GM21515 (cell line): ENCODE measurements at regions not wholly inside any gene's neighbourhood (a gene's known extent, or its start where the extent isn't known, plus 50 kb on each side); places are given as distances from the start of the nearest gene placed in this dataset.

Source experiments
- ATAC-seq: cut with Tn5 transposase; IDR thresholded peaks from one replicate; pipeline ENCODE4 v1.9.1; 2021; ENCODE audit not compliant: unreplicated experiment

DNA sequence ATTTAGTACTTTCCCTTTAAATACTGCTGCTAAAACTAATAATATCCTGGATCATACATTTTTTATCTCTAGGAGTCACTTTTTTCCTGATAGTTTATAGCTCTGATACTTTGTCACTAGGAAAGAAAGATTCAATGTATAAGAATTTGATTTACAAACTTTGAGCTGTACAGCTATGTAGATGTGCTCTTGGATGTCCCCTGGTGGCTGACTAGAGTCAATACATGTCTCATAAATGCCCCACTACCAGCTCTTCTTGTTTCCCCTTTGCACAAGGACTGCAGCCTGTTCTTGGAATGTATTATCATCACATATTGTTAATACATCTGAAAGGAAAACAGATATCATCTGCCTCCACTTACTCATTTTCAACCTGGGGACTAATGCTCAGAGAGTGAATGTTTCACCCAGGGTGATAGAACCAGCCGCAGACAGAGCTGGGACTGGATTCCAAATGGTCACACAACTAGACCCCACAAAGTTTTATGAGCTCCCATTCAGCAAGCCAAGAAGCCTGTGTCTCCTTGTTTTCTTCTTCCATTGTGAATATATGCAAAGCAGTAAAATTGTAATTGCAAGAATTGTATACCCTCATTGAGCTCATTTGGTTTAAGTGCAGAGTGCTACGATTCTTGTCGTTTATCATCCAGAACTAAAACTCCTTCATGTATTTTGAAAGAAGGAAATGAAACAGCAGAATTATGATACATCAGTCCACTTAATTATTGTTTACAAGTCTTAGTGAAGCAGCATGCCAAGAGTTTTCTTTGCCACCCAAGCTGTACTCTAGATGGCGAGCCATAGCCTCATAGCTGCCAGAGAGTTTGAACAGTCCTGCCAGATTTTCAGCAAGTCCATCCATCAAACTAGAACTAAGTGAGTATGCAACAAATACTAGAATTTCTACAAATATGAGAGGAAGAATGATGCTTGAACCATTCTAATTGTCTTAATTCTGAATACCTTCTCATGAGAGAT, 261.6 kb upstream of the LMCD1 start:
- ATAC-seq = peak; percentile 98

GRCh38 chr3:8246070-8246469, 255.6 kb upstream of the LMCD1 start:
- ATAC-seq = no peak

GRCh38 chr3:8253201-8253600, 248.4 kb upstream of the LMCD1 start:
- ATAC-seq = no peak

DNA sequence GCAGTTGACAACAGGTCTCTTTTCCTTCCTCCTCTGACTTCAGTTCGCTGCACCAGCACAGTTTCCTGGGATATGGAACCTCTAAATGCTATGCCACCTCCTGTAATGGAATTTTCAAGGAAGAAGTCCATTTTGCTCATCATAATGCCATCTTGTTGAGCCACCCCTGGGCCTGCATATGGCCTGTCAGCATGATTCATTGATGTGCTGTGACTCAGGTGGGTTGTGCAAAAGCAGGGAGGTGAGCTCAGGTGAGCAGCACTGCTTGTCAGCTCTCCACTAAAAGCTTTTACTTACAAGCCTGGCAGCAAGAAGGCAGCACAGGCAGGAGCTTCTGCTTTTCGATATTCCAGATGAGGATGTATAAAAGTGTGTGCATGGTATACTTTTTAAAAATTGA, 247.1 kb upstream of the LMCD1 start:
- no peak for ATAC-seq

- ATAC-seq = no peak
Measured at GRCh38 chr3:8255725-8256124, 245.9 kb upstream of the LMCD1 start.

DNA sequence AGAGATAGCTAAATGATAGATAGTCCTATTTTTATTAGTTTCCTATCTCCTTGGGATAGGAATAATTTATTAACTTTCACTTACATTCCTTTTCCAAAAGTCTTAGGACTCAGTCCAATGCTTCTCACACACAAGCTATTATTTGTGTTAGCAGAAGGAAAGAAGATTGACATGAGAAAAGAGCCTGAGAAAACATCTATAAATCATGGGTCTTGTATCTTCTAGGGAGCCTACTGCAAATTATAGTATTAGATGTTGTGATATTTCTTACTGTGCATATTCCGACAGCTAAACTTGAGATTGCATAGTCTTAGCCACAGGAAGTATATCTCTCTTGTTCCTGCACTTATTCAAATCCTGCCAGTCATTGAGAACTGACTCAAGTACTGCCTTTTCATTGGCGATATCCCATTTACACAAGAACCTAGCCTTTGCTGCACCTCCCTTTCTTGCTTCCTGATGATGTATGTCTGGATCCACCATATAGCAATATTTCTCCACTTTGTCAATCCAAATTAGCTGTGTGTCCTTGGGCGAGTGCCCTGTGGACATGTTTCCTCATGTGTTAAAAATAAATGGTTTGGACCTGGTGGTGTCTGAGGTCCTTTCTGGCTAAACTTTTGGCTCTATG, 245.1 kb upstream of the LMCD1 start:
- ATAC-seq = no peak

DNA sequence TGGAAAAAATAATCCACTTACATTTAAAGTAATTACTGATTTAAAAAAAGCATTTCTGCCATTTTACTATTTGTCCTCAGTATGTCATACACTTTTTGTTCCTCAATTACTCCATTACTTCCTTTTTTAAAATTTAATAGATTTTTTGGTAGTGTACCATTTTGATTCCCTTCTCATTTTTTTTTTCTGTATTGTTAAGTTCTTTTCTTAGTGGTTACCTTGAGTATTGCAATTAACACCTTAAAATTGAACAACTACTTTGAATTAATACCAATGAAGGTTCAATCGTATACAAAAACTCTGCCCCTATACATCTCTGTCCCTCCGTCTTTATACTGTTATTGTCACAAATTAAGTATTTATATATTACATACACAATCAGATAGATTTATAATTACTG, 240.6 kb upstream of the LMCD1 start:
- no peak for ATAC-seq

DNA sequence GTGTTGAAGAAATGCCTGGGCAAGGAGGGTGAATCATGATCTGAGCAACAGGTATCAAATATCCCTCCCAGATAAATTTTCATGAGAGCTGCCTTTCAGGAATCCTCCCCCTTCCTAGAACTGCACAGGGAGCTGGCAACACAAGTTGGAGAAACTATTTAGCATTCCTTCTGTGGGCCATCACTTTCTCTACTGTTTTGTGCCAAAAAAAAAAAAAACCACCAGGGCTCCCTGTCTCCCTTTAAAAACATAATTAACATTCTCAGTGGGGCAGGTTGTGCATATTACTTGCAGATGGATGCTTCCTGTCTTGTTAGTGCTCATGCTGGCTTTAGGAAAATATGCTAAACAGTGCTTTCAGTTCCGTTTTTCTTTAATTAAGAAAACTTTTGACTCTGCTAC, 234.9 kb upstream of the LMCD1 start:
- ATAC-seq = no peak

DNA sequence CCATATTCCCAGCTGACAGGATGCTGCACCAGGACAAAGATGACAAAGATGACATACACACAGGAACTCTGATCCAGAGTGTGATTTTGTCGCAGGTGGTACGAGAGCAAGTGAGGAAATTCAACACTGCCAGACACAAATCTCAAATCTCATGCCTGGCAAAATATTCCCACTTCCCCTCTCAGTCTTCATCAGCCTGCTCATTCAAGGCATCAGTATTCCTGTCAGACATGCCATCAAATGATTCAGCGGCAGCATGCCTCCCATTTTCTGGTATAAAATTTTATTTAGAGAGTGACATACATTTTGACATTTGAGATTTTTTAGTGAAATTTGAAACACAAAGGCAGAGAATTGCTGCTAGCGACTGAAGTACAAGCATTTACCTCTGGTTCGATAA, 228.1 kb upstream of the LMCD1 start:
- ATAC-seq = no peak

DNA sequence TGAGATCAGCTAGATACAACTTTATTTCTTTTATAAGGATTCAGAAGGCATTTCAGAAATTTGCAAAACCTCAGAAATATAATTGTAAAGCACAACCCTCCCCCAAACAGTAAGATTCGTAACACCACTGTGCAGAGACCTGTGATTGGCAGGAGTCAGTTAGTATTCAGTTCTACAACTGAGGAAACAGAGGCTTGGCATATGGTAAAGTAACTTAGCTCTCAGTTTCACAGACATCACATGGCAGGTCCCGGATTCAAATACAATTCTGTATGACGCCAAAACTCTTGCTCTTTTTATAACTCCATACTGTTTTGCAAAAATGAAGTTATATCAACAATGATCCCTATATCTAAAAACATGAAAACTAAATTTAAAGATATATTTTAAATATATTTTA, 225.6 kb upstream of the LMCD1 start:
- ATAC-seq = no peak

GRCh38 chr3:8276506-8276905, 225.1 kb upstream of the LMCD1 start:
- ATAC-seq = no peak

DNA sequence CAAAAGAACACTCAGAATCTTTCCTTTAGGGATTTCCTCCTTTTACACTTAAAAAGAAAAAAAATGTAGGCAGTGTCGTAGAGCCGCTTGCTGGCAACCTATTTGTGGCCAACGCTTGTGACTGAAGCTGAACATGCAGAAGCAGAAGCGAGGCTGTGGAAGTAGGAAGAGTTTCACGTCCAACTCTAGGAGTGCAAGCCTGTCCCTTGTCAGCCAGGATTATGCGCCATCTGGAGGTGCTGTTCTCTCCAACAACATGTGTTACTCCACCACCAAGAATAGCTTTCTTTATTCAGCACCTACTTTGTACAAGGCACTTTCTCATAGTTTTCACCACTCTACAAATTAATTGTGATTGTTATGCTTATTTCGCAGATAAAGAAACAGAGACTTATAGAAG, 223.2 kb upstream of the LMCD1 start:
- no peak for ATAC-seq

- no peak for ATAC-seq
Measured at GRCh38 chr3:8279476-8279875, 222.1 kb upstream of the LMCD1 start.

- no peak for ATAC-seq
Measured at GRCh38 chr3:8279886-8280550, 221.6 kb upstream of the LMCD1 start.

GRCh38 chr3:8282541-8283165, 219.0 kb upstream of the LMCD1 start:
- no peak for ATAC-seq

DNA sequence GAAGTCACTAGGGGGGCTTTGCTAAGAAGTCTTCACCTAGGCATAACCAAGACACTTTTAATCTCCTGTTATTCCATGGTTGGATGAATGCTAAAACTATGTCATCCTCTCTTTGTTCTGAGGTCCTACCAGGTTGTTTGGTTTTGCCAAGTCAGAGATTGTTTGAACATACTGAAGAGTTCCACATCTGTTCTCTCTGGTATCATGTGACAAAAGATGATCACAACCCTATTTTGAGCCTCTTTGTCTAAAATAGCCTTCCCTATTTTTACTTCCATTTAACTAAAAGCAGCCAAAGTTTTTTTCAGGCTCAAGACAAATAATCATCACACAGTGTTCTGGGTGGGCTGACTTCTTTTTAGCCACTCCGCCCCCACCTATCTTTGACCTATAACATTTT, 218.4 kb upstream of the LMCD1 start:
- ATAC-seq = no peak

DNA sequence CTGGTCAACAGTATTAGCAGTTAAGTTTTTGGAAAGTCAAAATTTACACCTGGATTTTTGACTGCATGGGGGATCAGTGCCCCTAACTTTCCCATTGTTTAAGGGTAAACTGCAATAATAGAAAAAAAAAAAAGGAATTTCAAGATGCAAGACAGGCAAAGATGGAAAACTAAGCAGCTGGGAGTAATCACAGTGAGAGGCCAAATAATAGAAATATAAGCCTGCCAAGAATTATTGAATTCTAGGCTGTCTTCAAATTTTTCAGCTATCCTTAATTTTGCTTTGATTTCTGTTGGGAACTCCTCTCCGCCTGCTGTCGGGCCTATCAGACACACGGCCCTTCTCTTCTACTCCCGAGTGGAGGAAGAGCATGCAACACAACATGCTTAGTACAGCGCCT, 215.5 kb upstream of the LMCD1 start:
- ATAC-seq = no peak

DNA sequence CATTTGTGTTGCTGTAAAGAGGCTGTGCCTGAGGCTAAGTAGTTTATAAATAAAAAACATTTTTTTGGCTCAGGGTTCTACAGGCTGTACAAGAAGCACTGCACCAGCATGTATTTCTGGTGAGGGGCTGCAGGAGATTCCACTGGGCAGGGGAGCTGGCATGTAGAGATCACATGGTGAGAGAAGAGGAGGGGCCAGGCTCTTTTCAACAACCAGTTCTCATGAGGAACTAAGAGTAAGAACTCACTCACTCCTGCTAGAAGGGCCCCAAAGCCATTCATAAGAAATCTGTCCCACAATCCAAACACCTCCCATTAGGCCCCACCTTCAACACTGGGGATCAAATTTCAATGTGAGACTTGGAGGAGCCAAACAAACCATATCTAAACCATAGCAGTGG, 214.9 kb upstream of the LMCD1 start:
- no peak for ATAC-seq

- ATAC-seq = no peak
Measured at GRCh38 chr3:8290611-8291010, 211.0 kb upstream of the LMCD1 start.

GRCh38 chr3:8296461-8296860, 205.2 kb upstream of the LMCD1 start:
- no peak for ATAC-seq
